ENCODE measurements at regions not wholly inside any gene's neighbourhood (a gene's known extent, or its start where the extent isn't known, plus 50 kb on each side); places are given as distances from the start of the nearest gene placed in this dataset.

DNA sequence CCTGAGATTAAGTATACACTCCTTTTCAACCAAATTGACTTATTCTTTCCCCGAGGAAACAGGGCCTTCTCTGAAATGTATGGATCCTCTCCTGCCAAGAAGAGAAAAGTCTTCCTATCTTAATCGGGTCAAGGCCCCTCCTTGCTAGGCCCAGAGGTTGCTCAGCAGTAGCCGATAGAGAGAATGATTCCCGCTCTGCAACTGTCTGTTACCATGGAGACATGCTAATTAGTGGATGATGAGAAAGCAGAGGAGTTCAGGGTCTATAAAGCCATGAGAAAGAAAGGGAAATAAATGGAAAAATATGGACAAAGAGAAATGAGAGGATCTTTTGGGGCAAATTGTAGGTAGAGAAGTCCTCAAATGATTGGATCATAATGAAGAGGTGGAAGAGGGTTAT lies 103.5 kb downstream of the POU4F1 start:
- peak overlapping the region; percentile 28 for H3K4me2 ChIP-seq (ENCODE audit: low read length)
- peak overlapping the region; percentile 37 for H3K27ac ChIP-seq (ENCODE audit: low read length)
- no peaks in the 10 kb centered on the region for H3K79me2 ChIP-seq (replicated peaks; ENCODE audit: insufficient read depth, low read length)
- peak overlapping the region; percentile 18 for H3K4me3 ChIP-seq (ENCODE audit: low read length)
- no peaks in the 10 kb centered on the region for H4K20me1 ChIP-seq (ENCODE audit: insufficient read depth)
- no peaks in the 10 kb centered on the region for H3K27me3 ChIP-seq (ENCODE audit: insufficient read depth, low read depth, low read length)
- H3K9me3 ChIP-seq (ENCODE audit: low read length), result no peaks in the 10 kb centered on the region
- no peaks in the 10 kb centered on the region for H3K9me2 ChIP-seq (ENCODE audit: insufficient read depth, low read length)
- no peak overlapping the region for H3K9ac ChIP-seq (ENCODE audit: low read length)
- no peaks in the 10 kb centered on the region for H3F3A ChIP-seq (ENCODE audit: insufficient read depth, low read length, poor library complexity, severe bottlenecking)
- TF ChIP-seq, protein P1, sequence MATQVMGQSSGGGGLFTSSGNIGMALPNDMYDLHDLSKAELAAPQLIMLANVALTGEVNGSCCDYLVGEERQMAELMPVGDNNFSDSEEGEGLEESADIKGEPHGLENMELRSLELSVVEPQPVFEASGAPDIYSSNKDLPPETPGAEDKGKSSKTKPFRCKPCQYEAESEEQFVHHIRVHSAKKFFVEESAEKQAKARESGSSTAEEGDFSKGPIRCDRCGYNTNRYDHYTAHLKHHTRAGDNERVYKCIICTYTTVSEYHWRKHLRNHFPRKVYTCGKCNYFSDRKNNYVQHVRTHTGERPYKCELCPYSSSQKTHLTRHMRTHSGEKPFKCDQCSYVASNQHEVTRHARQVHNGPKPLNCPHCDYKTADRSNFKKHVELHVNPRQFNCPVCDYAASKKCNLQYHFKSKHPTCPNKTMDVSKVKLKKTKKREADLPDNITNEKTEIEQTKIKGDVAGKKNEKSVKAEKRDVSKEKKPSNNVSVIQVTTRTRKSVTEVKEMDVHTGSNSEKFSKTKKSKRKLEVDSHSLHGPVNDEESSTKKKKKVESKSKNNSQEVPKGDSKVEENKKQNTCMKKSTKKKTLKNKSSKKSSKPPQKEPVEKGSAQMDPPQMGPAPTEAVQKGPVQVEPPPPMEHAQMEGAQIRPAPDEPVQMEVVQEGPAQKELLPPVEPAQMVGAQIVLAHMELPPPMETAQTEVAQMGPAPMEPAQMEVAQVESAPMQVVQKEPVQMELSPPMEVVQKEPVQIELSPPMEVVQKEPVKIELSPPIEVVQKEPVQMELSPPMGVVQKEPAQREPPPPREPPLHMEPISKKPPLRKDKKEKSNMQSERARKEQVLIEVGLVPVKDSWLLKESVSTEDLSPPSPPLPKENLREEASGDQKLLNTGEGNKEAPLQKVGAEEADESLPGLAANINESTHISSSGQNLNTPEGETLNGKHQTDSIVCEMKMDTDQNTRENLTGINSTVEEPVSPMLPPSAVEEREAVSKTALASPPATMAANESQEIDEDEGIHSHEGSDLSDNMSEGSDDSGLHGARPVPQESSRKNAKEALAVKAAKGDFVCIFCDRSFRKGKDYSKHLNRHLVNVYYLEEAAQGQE (IDR thresholded peaks at IDR 0.05; ENCODE audit: borderline replicate concordance), result no peak
- TF ChIP-seq TAF1 (IDR thresholded peaks at IDR 0.05; ENCODE audit: low read depth), result no peak
- TF ChIP-seq, protein P2, sequence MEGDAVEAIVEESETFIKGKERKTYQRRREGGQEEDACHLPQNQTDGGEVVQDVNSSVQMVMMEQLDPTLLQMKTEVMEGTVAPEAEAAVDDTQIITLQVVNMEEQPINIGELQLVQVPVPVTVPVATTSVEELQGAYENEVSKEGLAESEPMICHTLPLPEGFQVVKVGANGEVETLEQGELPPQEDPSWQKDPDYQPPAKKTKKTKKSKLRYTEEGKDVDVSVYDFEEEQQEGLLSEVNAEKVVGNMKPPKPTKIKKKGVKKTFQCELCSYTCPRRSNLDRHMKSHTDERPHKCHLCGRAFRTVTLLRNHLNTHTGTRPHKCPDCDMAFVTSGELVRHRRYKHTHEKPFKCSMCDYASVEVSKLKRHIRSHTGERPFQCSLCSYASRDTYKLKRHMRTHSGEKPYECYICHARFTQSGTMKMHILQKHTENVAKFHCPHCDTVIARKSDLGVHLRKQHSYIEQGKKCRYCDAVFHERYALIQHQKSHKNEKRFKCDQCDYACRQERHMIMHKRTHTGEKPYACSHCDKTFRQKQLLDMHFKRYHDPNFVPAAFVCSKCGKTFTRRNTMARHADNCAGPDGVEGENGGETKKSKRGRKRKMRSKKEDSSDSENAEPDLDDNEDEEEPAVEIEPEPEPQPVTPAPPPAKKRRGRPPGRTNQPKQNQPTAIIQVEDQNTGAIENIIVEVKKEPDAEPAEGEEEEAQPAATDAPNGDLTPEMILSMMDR (IDR thresholded peaks at IDR 0.05; ENCODE audit: poor library complexity, severe bottlenecking), result no peak
- TF ChIP-seq EZH2 (IDR thresholded peaks at IDR 0.05; ENCODE audit: borderline replicate concordance, insufficient read depth, low read length, poor library complexity, severe bottlenecking), result no peak
- TF ChIP-seq EP300 (conservative IDR thresholded peaks at IDR 0.05; ENCODE audit: poor library complexity, severe bottlenecking), result no peak
- TF ChIP-seq MXI1 (conservative IDR thresholded peaks at IDR 0.05; ENCODE audit: poor library complexity, severe bottlenecking), result no peak
- no peak for TF ChIP-seq POLR2AphosphoS5 (IDR thresholded peaks at IDR 0.05)
- TF ChIP-seq SMC3 (conservative IDR thresholded peaks at IDR 0.05; ENCODE audit: poor library complexity), result no peak
- no peak for TF ChIP-seq RAD21 (conservative IDR thresholded peaks at IDR 0.05)
- H3K36me3 ChIP-seq (ENCODE audit: insufficient read depth, low read length), result no peaks in the 10 kb centered on the region
- peak overlapping the region; percentile 29 for H2AFZ ChIP-seq (ENCODE audit: low read depth, low read length)

DNA sequence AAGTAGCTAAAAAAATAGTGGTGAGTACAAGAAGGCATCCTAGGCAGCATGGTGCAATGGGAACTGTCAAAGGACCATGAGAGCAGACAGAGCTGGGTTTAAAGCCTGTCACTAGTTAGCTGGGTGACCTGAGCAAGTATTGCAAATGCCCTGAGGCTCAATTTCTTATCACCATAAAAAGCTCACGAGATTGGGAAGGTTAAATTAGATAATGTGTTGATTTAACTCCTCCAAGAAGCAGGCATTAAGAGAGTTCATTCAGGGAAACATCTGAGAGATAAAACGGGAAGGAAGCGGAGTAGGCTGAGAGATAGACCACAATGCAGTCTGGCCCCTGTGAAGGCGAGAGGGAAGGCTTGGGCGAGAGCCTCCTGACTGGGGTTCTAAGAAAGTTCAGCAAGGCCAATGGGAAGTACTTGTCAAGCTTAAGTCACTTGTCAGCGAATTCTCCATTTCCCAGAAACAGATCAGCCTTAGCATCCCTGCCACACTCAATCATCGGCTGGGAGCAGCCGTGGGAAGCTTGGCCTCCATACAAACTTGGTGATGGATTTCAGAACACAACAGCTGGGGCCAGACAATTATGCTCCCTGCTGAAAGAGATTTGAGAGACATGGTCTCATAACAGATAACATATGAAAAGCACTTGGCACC lies 105.5 kb downstream of the POU4F1 start:
- H3K27ac ChIP-seq (ENCODE audit: low read length), result no peak overlapping the region
- H3K9me3 ChIP-seq (ENCODE audit: low read length), result no peaks in the 10 kb centered on the region
- H3K9me2 ChIP-seq (ENCODE audit: insufficient read depth, low read length), result no peaks in the 10 kb centered on the region
- H3K4me2 ChIP-seq (ENCODE audit: low read length), result no peak overlapping the region
- no peaks in the 10 kb centered on the region for H3K36me3 ChIP-seq (ENCODE audit: insufficient read depth, low read length)
- no peaks in the 10 kb centered on the region for H3F3A ChIP-seq (ENCODE audit: insufficient read depth, low read length, poor library complexity, severe bottlenecking)
- TF ChIP-seq TAF1 (IDR thresholded peaks at IDR 0.05; ENCODE audit: low read depth) (no peak), EZH2 (IDR thresholded peaks at IDR 0.05; ENCODE audit: borderline replicate concordance, insufficient read depth, low read length, poor library complexity, severe bottlenecking) (no peak), EP300 (conservative IDR thresholded peaks at IDR 0.05; ENCODE audit: poor library complexity, severe bottlenecking) (no peak), POLR2AphosphoS5 (IDR thresholded peaks at IDR 0.05) (no peak), SMC3 (conservative IDR thresholded peaks at IDR 0.05; ENCODE audit: poor library complexity) (no peak), RAD21 (conservative IDR thresholded peaks at IDR 0.05) (no peak), MXI1 (conservative IDR thresholded peaks at IDR 0.05; ENCODE audit: poor library complexity, severe bottlenecking) (no peak)
- TF ChIP-seq, protein P1 (IDR thresholded peaks at IDR 0.05; ENCODE audit: borderline replicate concordance), result no peak
- TF ChIP-seq, protein P2 (IDR thresholded peaks at IDR 0.05; ENCODE audit: poor library complexity, severe bottlenecking), result no peak
- no peak overlapping the region for H3K4me3 ChIP-seq (ENCODE audit: low read length)
- no peak overlapping the region for H3K9ac ChIP-seq (ENCODE audit: low read length)
- H3K27me3 ChIP-seq (ENCODE audit: insufficient read depth, low read depth, low read length), result no peaks in the 10 kb centered on the region
- H2AFZ ChIP-seq (ENCODE audit: low read depth, low read length), result no peak overlapping the region
- H3K79me2 ChIP-seq (replicated peaks; ENCODE audit: insufficient read depth, low read length), result no peaks in the 10 kb centered on the region
- H4K20me1 ChIP-seq (ENCODE audit: insufficient read depth), result no peaks in the 10 kb centered on the region

Measured in neural cell (in vitro differentiated cells).